ENCODE measurements at regions not wholly inside any gene's neighbourhood (a gene's known extent, or its start where the extent isn't known, plus 50 kb on each side); places are given as distances from the start of the nearest gene placed in this dataset.
A peak's percentile ranks its signal among the peaks of the same experiment; 100 is the strongest.

DNA sequence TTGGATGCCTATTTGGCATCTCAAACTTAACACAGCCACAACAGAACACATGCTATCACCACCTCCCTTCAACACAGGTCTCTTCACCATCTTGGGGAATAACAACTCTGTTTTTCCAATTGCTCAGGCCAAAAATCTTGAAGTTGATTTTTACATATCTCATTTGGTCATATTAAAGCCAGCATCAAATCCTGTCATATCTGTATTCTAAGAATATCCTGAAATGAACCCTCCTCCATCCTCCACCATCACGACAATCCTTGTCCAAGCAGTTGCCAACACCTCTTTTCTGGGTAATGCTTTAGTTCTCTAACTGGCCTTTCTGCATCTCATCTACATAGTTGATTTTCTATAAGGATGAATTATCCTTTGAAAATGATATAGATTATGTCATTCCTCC, 168.7 kb downstream of the GPR37 start (continued):
- TF ChIP-seq SREBF2 (IDR thresholded peaks at IDR 0.05) (no peak), TP53 (CRISPR knock-in tag; IDR thresholded peaks at IDR 0.05) (no peak), JUNB (IDR thresholded peaks at IDR 0.05) (no peak), KDM5A (IDR thresholded peaks at IDR 0.05) (no peak), HOXB13 (CRISPR knock-in tag; IDR thresholded peaks at IDR 0.05; ENCODE audit: low read depth) (no peak), CBX2 (IDR thresholded peaks at IDR 0.05; ENCODE audit: borderline replicate concordance, low read depth) (no peak)
- TF ChIP-seq, protein P1, sequence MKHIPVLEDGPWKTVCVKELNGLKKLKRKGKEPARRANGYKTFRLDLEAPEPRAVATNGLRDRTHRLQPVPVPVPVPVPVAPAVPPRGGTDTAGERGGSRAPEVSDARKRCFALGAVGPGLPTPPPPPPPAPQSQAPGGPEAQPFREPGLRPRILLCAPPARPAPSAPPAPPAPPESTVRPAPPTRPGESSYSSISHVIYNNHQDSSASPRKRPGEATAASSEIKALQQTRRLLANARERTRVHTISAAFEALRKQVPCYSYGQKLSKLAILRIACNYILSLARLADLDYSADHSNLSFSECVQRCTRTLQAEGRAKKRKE (CRISPR knock-in tag; IDR thresholded peaks at IDR 0.05; ENCODE audit: low read depth): no peak

GRCh38 chr7:124590814-124591213, 174.8 kb downstream of the GPR37 start:
- ChIA-PET POLR2A (no interaction called here), CTCF (no interaction called here)
- no peak for DNase-seq (ENCODE audit: low read depth in 1 of 2, low spot score in 1 of 2)
- H3K9me3 ChIP-seq: no peaks in the 10 kb centered on the region
- H3K4me3 ChIP-seq: no peak overlapping the region
- H3K27ac ChIP-seq: no peak overlapping the region
- no peak overlapping the region for H3K4me2 ChIP-seq
- no peak for FAIRE-seq
- no peaks in the 10 kb centered on the region for H3K4me1 ChIP-seq
- WGBS (ENCODE audit: missing lambda C conversion rate): 27% methylated on average over 2 of the region's 2 CpGs
- no peak for ATAC-seq
- peak; percentile 97 for TF ChIP-seq MAFK (IDR thresholded peaks at IDR 0.05; ENCODE audit: partially characterized antibody)
- TF ChIP-seq, protein P2, sequence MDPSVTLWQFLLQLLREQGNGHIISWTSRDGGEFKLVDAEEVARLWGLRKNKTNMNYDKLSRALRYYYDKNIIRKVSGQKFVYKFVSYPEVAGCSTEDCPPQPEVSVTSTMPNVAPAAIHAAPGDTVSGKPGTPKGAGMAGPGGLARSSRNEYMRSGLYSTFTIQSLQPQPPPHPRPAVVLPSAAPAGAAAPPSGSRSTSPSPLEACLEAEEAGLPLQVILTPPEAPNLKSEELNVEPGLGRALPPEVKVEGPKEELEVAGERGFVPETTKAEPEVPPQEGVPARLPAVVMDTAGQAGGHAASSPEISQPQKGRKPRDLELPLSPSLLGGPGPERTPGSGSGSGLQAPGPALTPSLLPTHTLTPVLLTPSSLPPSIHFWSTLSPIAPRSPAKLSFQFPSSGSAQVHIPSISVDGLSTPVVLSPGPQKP (IDR thresholded peaks at IDR 0.05; ENCODE audit: low read depth, low read length): no peak

GRCh38 chr7:124577256-124577655, 188.3 kb downstream of the GPR37 start:
- Histone ChIP-seq H3K4me1 (no peaks in the 10 kb centered on the region), H3K27ac (no peak overlapping the region), H3K4me2 (no peak overlapping the region), H3K4me3 (no peak overlapping the region), H3K9me3 (no peaks in the 10 kb centered on the region)
- FAIRE-seq (no peak), DNase-seq (ENCODE audit: low read depth in 1 of 2, low spot score in 1 of 2) (no peak), ATAC-seq (no peak)
- 49% methylated on average over 2 of the region's 2 CpGs for WGBS (ENCODE audit: missing lambda C conversion rate)
- POLR2A ChIA-PET: no interaction called here
- CTCF ChIA-PET: no interaction called here
- TF ChIP-seq EP300 (IDR thresholded peaks at IDR 0.05): no peak
- TF ChIP-seq MAFK (IDR thresholded peaks at IDR 0.05; ENCODE audit: partially characterized antibody): peak; percentile 53

DNA sequence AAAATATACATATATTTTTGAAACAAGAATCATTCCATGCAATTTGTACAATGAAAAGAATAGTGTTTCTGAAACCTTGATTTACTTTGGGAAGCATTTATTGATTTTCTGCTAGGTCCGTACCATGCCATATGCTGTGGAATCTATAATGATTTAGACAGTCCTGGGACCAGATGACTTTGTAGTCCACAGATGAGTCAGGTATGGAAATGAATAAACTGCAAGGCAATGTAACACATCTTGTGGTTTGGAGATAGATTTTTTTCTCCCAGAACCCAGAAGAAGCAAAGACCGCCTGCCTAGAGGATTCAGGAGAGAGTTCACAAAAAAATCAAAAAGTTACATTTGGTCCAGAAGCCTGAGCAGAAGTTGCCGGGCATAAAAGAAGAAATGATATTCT, 190.4 kb downstream of the GPR37 start:
- Histone ChIP-seq H3K9me3 (no peaks in the 10 kb centered on the region), H3K4me1 (no peaks in the 10 kb centered on the region), H3K27ac (no peak overlapping the region), H3K4me3 (no peak overlapping the region), H3K4me2 (no peak overlapping the region)
- CTCF ChIA-PET: no interaction called here
- WGBS (ENCODE audit: missing lambda C conversion rate): 77% methylated on average over 3 of the region's 3 CpGs
- FAIRE-seq (no peak), ATAC-seq (no peak), DNase-seq (ENCODE audit: low read depth in 1 of 2, low spot score in 1 of 2) (no peak)
- POLR2A ChIA-PET: no interaction called here
- TF ChIP-seq REST (IDR thresholded peaks at IDR 0.05) (no peak), RARB (CRISPR knock-in tag; IDR thresholded peaks at IDR 0.05) (no peak), TP53 (CRISPR knock-in tag; IDR thresholded peaks at IDR 0.05) (no peak), CBX8 (IDR thresholded peaks at IDR 0.05) (no peak)
- TF ChIP-seq, protein P3, sequence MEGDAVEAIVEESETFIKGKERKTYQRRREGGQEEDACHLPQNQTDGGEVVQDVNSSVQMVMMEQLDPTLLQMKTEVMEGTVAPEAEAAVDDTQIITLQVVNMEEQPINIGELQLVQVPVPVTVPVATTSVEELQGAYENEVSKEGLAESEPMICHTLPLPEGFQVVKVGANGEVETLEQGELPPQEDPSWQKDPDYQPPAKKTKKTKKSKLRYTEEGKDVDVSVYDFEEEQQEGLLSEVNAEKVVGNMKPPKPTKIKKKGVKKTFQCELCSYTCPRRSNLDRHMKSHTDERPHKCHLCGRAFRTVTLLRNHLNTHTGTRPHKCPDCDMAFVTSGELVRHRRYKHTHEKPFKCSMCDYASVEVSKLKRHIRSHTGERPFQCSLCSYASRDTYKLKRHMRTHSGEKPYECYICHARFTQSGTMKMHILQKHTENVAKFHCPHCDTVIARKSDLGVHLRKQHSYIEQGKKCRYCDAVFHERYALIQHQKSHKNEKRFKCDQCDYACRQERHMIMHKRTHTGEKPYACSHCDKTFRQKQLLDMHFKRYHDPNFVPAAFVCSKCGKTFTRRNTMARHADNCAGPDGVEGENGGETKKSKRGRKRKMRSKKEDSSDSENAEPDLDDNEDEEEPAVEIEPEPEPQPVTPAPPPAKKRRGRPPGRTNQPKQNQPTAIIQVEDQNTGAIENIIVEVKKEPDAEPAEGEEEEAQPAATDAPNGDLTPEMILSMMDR (IDR thresholded peaks at IDR 0.05): no peak
- TF ChIP-seq, protein P4, sequence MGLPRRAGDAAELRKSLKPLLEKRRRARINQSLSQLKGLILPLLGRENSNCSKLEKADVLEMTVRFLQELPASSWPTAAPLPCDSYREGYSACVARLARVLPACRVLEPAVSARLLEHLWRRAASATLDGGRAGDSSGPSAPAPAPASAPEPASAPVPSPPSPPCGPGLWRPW (IDR thresholded peaks at IDR 0.05): no peak

Data from A549 (cell line).